ENCODE measurements at regions not wholly inside any gene's neighbourhood (a gene's known extent, or its start where the extent isn't known, plus 50 kb on each side); places are given as distances from the start of the nearest gene placed in this dataset.

- Histone ChIP-seq H3K36me3 (ENCODE audit: control insufficient read depth in 4 of 4, insufficient read depth in 3 of 4, low read depth in 1 of 4, low read length in 3 of 4) (no peaks in the 10 kb centered on the region), H3K9ac (ENCODE audit: low read depth in 1 of 2, low read length in 2 of 2) (no peak overlapping the region), H3K4me1 (ENCODE audit: control insufficient read depth in 4 of 4, insufficient read depth in 4 of 4, low read length in 3 of 4) (no peaks in the 10 kb centered on the region), H3K9me3 (ENCODE audit: control insufficient read depth in 4 of 4, low read length in 3 of 4) (no peaks in the 10 kb centered on the region), H3K4me3 (ENCODE audit: low read depth in 1 of 3, low read length in 3 of 3) (no peak overlapping the region), H3K27me3 (ENCODE audit: control insufficient read depth in 4 of 4, insufficient read depth in 4 of 4, low read length in 3 of 4) (no peaks in the 10 kb centered on the region), H3K27ac (ENCODE audit: low read depth in 1 of 2, low read length in 2 of 2) (no peak overlapping the region)
- DNase-seq (ENCODE audit: low spot score) = no peak
- 89% methylated on average over 4 of the region's 4 CpGs for WGBS
- no peak for TF ChIP-seq GABPA (IDR thresholded peaks at IDR 0.05 in 1 of 2, conservative IDR thresholded peaks at IDR 0.05 in 1 of 2)
- no peak for TF ChIP-seq HNF4G (IDR thresholded peaks at IDR 0.05)
- no peak for TF ChIP-seq ZBTB33 (IDR thresholded peaks at IDR 0.05)
- TF ChIP-seq NR2F2 (IDR thresholded peaks at IDR 0.05) = no peak
- TF ChIP-seq HNF4A (conservative IDR thresholded peaks at IDR 0.05) = no peak
- TF ChIP-seq MAX (IDR thresholded peaks at IDR 0.05) = no peak
- no peak for TF ChIP-seq FOXA2 (IDR thresholded peaks at IDR 0.05)
- TF ChIP-seq YY1 (IDR thresholded peaks at IDR 0.05) = no peak
- no peak for TF ChIP-seq REST (IDR thresholded peaks at IDR 0.05)
- no peak for TF ChIP-seq ATF3 (IDR thresholded peaks at IDR 0.05)
- TF ChIP-seq FOXA1 (IDR thresholded peaks at IDR 0.05) = no peak
- TF ChIP-seq RAD21 (IDR thresholded peaks at IDR 0.05) = no peak
- TF ChIP-seq TAF1 (conservative IDR thresholded peaks at IDR 0.05) = no peak
- TF ChIP-seq JUND (IDR thresholded peaks at IDR 0.05) = no peak
These were observed 1206.1 kb upstream of the CELF2 start for GRCh38 chr10:9811601-9812000.

GRCh38 chr10:9814285-9814864, 1203.3 kb upstream of the CELF2 start:
- no peak overlapping the region for H3K9ac ChIP-seq (ENCODE audit: low read depth in 1 of 2, low read length in 2 of 2)
- TF ChIP-seq REST (IDR thresholded peaks at IDR 0.05) = no peak
- no peak for TF ChIP-seq ZBTB33 (IDR thresholded peaks at IDR 0.05)
- TF ChIP-seq FOXA1 (IDR thresholded peaks at IDR 0.05) = no peak
- no peak for TF ChIP-seq YY1 (IDR thresholded peaks at IDR 0.05)
- WGBS = 83% methylated on average over 1 of the region's 1 CpG

More at GRCh38 chr10:9814285-9814864, 1203.3 kb upstream of the CELF2 start:
- Histone ChIP-seq H3K27me3 (ENCODE audit: control insufficient read depth in 4 of 4, insufficient read depth in 4 of 4, low read length in 3 of 4) (no peaks in the 10 kb centered on the region), H3K9me3 (ENCODE audit: control insufficient read depth in 4 of 4, low read length in 3 of 4) (no peaks in the 10 kb centered on the region), H3K36me3 (ENCODE audit: control insufficient read depth in 4 of 4, insufficient read depth in 3 of 4, low read depth in 1 of 4, low read length in 3 of 4) (no peaks in the 10 kb centered on the region), H3K27ac (ENCODE audit: low read depth in 1 of 2, low read length in 2 of 2) (no peak overlapping the region), H3K4me1 (ENCODE audit: control insufficient read depth in 4 of 4, insufficient read depth in 4 of 4, low read length in 3 of 4) (no peaks in the 10 kb centered on the region), H3K4me3 (ENCODE audit: low read depth in 1 of 3, low read length in 3 of 3) (no peak overlapping the region)
- DNase-seq (ENCODE audit: low spot score) = no peak
